Amniotic epithelial cell (primary cell): ENCODE measurements at regions not wholly inside any gene's neighbourhood (a gene's known extent, or its start where the extent isn't known, plus 50 kb on each side); places are given as distances from the start of the nearest gene placed in this dataset.

Experiments used
- DNase-seq: peaks from one replicate; pipeline ENCODE4 v3.0.0-alpha.2; 2010; ENCODE audit warnings: low read depth

DNA sequence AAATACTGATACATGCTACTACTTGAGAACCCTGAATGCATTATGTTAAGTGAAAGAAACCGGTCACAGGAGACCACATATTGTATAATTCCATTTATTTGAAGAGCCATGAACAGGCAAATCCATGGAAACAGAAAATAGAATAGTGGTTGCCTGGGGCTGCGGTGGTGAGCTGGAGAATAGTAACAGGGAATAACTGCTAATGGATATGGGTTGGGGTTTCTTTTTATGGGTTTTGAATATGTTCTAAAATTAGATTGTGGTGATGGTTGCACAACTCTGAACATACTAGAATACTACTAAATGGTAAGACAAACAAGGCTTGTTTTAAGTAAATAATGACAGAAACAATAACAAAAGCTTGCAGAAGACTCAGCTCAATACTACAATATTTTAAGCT, 293.0 kb downstream of the BTG1 start:
- peak; percentile 29 for DNase-seq

DNA sequence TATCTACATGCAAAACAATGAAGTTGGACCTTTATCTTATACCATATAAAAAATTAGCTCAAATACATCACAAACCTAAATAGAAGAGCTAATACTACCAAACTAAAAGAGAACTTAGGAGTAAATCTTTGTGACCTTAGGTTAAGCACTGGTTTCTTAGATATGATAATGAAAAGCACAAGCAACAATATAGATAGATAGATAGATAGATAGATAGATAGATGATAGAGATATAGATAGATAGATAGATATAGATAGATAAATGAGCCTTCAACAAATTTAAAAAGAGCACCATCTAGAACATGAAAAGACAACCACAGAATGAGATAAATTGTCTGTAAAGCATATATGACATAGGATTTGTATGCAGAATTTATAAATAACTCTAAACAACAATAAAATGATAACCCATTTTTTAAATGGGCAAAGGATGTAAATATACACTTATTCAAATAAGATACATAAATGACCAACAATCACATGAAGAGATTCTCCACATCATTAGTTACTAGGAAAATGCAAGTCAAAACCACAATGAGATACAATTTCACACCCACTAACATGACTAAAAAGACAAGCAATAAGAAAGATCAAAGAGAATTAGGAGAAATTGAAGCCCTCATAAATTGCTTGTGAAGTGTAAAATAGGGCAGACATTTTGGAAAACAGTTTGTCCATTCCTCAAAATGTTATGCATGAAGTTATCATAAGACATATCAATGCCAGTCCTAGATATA, 293.7 kb downstream of the BTG1 start:
- DNase-seq: no peak

DNA sequence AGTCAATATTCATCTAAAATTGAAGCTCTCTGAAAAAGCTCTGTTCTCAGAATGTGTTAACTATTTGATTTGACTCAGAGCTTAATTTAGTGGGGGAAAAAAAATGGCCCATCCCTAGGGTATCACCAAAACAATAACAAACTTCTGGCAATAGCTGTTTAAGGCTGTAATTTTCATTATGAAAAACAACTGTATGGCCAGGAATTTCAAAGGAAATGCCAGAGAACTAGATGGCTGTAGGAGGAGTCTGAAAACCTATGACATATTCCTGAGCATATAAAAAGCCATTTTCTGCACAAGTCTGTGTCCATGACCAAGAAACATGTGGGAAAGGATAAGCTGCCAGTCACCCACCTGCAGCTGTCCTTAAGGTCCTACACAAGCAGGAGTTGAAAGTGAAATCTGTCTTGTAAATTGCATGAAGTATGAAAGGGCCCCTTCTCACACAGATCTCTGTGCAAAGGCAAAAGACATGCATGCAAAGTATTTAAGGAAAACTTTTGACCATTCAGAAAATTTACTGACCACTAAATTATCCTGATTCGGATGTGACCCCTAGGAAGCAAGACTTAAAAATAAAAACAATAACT, 299.1 kb downstream of the BTG1 start:
- DNase-seq: no peak

- no peak for DNase-seq
Observed at GRCh38 chr12:91845365-91845764, 300.3 kb downstream of the BTG1 start.

DNA sequence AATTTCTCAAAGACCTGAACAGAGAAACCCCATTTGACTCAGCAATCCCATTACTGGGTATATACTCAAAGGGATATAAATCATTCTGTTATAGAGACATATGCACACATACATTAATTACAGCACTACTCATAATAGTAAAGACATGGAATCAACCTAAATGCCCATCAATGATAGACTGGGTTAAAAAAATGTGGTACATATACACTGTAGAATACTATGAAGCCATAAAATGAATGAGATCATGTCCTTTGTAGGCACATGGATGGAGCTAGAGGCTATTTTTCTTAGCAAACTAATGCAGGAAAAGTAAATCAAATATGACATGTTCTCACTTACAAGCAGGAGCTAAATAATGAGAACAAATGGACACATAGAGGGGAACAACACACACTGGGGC, 303.8 kb downstream of the BTG1 start:
- DNase-seq: no peak

GRCh38 chr12:91836696-91837095, 308.9 kb downstream of the BTG1 start:
- no peak for DNase-seq

- no peak for DNase-seq
Observed at GRCh38 chr12:91836264-91836663, 309.4 kb downstream of the BTG1 start.

- no peak for DNase-seq
Observed at GRCh38 chr12:91835693-91836092, 310.0 kb downstream of the BTG1 start.

- DNase-seq: no peak
Observed at GRCh38 chr12:91833780-91834359, 311.8 kb downstream of the BTG1 start.

GRCh38 chr12:91825999-91826398, 319.6 kb downstream of the BTG1 start:
- DNase-seq: no peak

GRCh38 chr12:91824991-91825390, 320.7 kb downstream of the BTG1 start:
- no peak for DNase-seq

- peak; percentile 31 for DNase-seq
Observed at GRCh38 chr12:91819132-91819447, 326.6 kb downstream of the BTG1 start.

GRCh38 chr12:91818227-91819131, 327.2 kb downstream of the BTG1 start:
- no peak for DNase-seq

GRCh38 chr12:91817517-91817916, 328.1 kb downstream of the BTG1 start:
- no peak for DNase-seq

DNA sequence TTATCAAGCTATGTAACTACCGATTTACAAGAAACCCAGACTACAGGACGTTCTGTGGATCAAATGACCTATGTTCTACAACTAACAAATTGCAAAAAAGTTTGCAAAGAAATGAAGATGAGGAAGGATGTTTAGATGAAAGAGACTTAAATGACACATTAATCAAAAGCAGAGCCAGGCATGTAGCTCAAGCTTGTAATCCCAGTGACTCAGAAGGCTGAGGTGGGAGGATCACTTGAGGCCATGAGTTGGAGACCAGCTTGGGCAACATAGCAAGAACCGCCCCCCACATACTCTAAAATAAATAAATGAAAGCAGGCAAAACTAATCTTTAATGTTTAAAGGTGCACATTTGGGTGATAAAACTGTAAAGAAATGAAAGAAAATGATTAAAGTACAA, 331.9 kb downstream of the BTG1 start:
- peak; percentile 72 for DNase-seq

DNA sequence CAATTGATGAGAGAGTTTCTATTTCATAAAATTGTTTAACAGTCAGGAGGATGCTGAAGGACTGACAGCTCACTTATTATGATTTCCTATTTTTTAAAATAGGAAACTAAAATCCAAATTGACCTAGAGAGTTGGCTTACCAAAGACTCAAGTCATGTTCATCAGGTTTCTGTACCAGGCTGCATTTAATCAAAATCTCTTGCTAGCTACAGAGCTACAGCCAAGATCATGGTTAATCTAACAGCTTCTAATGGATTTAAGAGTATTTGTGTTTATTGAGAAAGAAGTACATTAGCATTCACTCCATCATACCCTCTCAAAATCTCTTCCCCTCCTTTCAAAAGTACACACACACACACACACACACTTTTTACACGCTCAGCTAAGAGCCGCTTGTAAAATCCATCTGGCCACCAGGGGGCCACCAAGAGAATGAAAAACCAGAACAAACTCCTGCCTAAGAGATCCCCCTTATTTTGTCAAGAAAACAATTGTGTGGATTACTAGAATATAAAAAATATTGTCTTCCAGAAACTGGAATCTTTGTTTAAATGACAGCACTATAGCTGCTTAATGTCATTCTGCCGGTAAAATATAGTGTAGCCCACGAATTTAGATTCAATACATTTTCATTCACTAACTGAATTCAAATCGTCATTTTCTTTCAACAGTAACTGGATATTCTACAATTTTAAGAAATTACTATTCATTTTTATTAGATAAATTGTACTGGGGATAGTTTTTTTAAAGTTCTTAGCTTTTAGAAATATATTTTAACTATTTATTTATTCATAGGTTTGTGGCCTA, 334.0 kb downstream of the BTG1 start:
- DNase-seq: peak; percentile 64

GRCh38 chr12:91810531-91811451, 334.9 kb downstream of the BTG1 start:
- no peak for DNase-seq

GRCh38 chr12:91810077-91810476, 335.6 kb downstream of the BTG1 start:
- DNase-seq: no peak

DNA sequence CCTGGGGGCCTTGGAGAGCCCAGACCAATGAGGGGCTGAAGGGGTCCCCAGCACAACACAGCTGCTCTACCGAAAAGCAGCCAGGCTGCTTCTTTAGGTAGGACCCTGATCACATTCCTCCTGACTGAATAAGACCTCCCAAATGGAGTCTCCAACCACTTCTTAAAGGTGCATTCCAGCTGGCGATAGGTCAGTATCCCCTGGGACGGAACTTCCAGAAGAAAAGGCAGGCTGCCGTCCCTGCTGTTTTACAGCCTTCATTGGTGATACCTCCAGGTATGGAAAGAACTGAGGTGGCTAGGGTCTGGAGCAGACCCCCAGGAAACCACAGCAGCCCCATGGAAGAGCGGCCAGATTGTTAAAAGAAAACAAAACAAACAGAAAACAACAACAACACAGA, 340.6 kb downstream of the BTG1 start:
- DNase-seq: no peak

DNA sequence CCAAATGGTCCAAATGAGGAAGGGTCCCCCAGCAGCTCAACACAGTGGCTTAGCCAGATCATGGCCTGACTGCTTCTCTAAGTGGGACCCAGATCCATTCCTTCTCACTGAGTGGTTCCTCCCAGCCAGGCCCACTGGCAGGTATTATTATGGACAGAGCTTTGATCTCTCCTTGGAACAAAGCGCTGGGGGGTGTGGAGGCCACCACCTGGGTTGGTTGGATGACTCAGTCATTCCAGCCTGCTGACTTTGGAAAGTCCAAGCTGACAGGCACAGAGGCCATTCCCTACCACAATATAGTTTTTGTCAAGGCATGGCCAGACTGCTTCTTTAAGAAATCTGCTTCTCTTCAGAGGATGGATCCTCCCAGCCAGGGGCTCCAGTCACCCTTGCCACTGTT, 341.1 kb downstream of the BTG1 start:
- DNase-seq: no peak

GRCh38 chr12:91801048-91801447, 344.6 kb downstream of the BTG1 start:
- DNase-seq: no peak
